GM19438 (cell line): ENCODE measurements at regions not wholly inside any gene's neighbourhood (a gene's known extent, or its start where the extent isn't known, plus 50 kb on each side); places are given as distances from the start of the nearest gene placed in this dataset.

Experiments used
- ATAC-seq: cut with Tn5 transposase; IDR thresholded peaks from one replicate; pipeline ENCODE4 v1.9.1; 2021; ENCODE audit warnings: low read depth; ENCODE audit not compliant: unreplicated experiment

DNA sequence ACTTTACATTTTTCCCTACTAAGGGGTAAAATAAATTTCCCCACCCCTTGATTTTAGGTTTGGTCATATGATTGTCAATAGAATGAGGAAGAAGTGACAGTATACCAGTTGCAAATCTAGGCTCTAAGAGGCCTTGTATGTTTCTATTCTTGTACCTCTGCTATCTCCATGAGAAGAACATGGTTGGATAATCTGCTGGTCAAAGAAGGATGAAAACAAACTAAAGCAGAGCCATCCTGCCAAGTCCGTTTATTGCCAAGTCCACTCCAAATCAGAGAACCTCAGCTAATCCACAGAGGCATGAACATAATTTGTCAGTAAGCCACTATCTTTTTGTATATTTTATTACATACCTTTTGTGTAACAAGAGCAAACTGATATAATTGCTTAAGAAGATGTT is 98.0 kb downstream of the CRPPA start:
- no peak for ATAC-seq

DNA sequence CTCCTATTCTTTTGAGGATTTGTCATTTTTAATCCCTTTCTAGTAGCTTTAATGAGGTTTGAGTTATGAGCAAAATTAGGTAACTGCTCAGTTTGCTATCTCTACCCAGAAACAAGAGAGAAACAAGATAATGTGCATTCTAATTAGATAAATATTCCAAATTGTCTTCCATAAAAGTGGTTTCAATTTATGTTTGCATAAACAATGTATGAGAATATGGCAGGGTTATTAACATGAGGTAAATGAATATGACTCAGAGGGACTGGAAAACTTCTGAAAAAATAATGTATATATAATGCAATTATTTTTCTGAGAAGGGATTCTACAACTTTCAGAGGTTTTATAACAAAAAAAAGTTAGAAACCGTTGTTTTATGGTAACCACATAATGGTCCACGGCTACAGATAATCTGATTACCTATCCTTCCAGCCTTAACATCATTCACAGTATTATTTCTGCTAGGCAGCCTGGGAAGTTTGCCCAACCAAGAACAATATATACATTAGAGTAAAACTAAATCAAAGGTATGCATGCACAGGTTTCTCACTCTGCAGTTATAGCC is 101.2 kb downstream of the CRPPA start:
- ATAC-seq, result no peak

DNA sequence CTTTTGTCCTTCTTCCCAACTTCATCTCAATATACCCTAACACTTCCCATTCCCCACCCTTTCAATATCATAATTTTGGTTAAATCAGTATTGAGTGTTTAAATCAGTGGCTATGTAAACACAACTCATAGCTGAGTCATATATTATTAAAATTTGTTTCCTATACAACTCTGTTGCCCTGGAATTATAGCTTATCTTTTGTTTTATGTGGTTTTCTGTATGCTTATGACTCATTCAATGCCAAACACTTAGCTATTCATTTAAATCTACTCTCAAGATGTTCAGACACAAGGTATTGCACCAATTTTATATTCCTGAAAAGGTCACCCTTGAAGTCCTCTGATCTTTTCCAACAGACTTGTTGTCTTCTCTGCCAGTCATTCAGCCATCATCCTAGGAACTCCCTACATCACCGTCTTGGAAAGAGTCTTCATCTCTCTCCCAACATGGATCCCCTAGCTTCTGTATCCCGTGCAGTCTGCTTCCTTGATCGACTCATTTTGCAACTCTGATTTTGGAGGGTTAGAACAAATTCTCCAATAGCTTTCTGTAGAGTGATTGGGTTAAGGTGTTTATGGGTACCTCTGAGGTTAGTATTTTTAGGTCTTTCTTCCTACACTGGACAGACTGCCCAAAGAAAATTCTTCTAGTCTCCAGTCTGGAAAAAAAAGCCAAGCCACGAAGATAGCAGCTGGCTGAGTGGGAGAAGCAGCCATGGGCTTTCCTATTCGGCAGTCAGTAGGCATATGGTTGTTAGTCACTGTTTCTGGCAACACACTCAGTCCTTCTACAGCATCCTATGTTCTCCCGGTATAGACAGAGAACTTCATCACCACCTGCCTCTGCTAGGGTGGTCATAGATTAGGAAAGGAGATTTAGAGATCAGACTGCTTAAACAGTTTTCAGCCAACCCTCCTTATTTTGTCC is 102.1 kb downstream of the CRPPA start:
- no peak for ATAC-seq

DNA sequence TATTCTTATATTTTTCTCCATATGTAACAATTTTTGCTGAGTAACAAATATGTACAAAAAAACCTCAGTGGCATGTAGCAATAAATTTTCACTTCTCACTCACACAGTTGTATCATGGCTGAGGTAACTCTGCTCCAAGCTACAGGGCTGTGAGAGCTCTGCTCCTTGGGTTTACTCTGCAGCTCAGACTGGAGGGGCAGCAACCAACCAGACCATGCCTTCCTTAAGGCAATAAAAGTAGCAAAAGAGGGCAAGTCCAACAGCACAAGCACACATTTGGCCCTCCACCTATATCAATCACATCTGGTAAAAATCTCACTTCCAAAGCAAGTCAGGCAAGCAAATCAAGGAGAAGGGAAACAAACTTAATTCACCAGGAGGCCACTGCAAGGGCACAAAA is 102.9 kb downstream of the CRPPA start:
- ATAC-seq, result no peak

DNA sequence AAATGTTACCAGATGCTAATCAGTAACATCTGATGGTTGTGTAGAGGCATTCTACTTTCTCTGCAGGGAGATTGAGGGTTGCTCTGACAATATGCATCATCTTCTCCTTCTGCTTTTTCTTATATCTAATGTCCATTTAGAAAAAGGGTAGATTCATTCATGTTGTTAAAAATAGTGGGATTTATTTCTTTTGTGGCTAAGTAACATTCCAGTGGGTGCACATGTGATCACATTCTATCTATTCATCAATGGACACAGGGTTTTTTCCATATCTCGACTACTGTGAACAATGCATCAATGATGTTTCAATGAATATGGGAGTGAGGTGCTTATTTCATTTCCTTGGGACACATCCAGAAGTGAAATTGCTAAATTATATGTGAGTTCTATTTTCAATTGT is 103.9 kb downstream of the CRPPA start:
- no peak for ATAC-seq

DNA sequence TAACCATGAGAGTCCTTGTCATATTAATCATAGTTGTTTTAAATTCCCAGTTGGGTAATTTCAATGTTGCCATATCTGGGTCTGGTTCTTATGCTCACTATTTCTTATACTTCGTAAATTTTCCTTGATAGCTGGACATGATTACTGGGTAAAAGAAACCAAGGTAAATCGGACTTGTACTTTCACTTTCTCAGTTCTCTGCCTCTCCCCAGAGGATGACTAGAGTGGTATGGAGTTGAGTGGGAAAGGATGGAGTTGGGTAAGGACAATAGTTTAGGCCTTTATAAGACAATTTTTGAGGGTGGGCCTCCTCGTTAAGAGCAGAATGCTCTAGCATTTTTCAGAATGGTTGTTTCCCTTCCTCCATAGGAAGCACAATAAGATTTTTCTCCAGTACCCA is 106.1 kb downstream of the CRPPA start:
- no peak for ATAC-seq

DNA sequence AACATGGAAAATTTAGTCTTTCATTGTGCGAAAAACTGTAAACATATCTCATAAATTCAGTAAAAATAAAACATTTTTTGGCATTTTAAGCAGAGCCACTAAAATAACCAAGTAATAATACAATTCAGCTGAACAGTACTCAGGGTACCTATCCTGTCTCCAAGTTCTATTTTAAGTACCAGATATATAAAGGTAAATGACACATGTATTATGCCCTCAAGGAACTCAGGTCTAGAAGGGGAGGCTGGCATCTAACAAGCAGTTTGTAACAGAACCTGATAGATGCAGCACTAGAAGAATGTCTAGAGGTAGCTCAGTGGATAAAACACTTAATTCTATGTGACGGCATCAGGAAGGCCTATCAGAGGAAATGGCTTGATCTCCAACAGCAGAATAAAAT is 112.2 kb downstream of the CRPPA start:
- no peak for ATAC-seq

DNA sequence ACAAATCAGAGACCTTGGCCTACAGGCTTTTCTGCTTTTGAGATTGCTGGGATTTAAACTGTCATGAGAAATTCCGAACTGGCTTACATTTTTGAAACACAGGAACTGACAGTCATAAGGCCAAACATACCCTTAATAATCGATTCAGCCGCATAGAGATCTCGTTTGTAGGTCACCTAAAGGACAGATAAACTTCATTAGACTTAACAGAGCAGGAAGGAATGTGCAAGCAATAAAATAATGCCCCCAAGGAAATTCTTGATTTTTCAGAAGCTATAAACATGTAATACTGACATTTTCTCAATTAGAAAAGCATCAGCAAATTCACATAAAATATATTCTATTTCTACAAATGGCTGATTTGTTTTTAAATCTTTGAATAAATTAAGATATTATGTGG is 120.0 kb downstream of the CRPPA start:
- no peak for ATAC-seq

DNA sequence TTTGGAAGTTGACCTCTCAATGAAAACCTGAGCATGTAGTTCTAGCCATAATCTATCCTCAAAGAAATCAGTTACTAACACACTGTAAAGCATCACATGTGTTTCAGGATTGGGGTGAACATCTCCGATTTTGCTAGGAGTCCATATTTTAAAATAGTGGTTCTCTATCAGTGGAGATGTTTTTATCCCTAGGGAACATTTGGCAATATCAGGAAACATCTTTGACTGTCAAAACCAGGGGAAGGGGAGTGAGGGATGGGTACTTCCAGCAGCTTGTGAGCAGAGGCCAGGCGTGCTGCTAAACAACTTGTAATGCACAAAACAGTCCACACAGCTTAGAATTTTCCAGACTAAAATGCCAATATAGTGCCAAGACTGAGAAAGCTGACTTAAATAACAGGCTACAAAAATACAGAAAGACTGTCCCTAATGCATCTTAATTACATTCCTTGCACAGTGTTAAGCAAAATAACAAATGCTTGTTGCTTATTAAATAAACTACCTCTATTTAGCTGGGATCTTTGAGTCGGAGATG is 120.9 kb downstream of the CRPPA start:
- ATAC-seq, result no peak

DNA sequence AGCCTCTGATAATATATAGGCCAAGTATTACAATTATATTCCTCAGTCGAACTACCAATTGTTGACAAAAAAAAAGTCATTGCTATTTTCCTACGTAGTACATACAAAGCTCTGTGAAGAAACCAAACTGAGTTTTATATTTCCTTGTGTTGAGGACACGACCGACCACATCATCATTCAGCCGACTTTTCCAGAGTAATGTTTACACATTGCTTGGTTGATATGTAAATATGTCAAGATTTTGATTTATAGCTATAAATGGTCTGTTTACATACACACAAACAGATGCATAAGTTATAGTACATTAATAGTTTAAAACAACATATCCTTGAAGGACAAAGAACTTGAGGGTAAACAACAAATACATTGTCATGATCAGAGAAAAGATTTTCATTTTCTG is 121.5 kb downstream of the CRPPA start:
- no peak for ATAC-seq

DNA sequence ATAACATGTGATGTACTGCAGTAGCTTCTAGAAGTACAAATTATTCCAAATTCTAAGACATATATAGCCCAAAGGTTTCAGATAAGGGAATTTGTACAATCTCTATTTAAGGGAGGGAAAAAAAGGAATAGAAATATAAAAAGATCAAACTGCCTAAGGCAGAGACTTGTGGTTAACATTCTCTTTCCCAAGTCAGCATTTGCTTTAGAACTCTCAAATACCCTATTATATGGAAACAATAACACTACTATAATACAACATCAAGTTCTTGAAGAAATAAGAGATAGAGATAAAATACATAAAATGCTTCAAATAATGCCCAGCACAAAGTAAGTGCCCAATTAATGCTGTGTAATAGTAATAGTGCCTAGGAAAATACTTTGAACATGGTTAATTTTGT is 123.1 kb downstream of the CRPPA start:
- no peak for ATAC-seq

DNA sequence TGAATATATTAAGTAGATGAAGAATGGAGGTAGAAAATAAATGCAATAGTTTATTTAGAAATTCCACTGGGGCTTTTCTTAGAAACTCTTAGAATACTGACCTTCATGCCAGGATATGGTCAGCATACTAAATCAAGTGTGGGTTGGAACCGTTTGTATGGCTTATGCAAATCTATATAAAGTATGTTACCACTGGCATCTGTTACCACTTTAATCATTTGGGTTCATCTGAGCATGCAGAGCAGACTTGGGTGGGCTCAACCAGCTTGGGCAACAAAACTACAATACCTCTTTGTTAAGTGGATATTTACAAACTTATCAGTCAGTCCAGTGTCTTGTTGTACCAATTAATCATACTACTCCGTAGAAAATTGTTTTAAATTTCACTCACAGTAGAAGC is 125.8 kb downstream of the CRPPA start:
- no peak for ATAC-seq

DNA sequence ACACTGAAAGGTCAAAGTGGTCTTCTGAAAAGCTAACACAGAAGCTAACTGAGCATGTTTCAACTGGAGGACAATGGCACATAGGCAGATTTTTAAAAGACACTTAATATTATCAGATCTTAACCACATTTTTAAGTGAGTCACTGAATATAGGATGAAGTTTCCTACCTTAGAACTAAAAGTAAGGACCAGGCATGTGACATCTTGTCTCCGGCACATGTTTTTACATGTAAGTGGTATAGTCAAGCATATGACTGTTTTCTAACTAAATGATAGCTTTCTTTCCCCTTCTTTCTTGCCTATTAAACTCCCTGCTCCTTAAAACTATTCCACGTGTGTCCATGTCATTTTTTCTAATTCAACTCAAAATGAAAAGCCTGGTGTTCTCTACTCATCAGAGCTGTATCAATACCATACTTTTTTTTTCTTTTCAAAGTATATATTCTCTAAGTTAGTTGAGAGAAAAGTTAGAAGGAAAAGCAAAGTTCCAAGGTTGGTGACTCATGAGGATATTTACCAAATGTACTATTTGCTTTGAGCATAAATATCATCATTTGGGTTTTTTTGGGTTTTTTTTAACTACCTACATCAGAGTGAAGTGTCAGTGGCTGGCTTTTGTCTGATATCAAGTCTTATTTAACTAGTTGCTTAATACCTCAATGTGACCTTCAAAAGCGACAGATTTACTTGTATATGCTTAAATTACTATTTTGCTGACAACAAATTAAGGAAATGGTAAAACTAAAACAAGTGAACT is 127.5 kb downstream of the CRPPA start:
- ATAC-seq, result no peak

DNA sequence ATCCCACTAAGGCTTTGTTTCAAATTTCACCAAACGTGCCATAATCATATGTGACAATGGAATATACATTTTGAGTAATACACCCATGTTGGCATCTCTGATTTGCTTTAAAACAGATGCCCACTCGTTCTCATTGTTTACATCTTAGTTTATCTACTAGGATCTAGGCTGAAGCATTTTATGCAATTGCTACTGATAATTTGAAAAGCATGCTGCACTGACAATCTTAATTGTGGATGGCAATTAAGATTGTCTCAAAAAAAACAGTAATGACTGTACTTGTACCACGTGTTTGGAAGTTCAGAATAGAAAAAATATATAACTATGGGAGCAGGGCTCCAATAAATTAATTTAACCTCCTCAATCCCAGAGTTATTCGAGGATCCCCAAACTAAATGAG is 136.8 kb downstream of the CRPPA start:
- ATAC-seq, result no peak

DNA sequence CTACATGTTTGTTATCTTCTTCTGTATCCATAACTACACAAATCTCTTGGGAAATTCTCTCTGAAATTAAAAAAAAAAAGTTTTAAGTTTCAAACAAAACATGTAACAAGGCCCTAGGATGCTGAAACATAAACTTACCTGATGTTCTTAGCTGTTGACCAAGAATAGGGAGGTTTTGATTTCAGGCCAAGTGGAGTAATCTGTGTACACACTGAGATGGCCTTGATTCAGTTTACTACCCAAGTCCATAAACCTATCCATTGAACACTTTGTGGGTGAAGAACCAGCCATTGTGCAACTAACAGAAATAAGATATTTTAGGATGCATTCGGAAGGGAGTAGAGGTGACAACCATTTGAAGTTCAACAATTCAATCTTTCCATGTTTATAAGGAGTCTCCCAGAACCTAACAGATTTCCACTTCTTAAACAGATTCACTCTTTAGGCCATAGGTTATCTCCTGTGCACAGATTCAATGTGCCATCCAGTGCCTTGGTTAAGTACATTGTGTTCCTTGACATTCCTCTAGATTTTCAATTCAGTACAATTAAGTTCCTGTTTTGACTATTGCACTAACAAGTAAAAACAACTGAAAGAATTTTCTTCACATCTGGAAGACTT is 143.1 kb downstream of the CRPPA start:
- no peak for ATAC-seq

DNA sequence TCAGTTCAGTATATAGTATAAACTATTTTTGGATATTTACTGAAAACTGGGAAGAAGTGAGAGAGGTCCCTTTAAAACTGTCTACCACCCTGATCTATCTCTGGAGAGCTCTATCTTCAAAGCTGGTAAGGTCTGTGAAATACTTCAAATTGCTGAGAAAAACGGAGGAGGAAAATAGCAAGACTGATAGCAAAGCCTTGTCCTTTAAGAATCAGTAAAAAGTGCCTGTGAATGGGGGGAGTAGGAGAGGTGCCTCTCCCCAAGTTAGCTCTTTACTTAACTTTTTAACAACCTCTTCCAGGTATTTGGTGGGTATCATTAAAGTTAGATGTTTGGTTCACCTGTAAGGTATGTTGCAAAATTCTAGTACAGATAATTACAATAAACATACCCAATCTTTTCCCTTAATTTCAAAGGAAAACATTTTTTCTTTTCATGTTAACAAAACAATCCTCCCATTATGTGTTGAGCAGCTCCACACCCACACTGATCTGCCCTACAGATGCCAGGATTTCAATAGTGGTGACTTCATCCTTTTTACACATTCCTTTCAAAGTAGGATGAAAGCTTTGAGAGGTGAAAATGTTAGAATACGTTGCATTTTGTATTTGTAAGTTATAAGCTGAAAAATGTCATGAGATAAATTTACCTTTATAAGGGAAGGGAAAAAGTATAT is 149.2 kb downstream of the CRPPA start:
- no peak for ATAC-seq

DNA sequence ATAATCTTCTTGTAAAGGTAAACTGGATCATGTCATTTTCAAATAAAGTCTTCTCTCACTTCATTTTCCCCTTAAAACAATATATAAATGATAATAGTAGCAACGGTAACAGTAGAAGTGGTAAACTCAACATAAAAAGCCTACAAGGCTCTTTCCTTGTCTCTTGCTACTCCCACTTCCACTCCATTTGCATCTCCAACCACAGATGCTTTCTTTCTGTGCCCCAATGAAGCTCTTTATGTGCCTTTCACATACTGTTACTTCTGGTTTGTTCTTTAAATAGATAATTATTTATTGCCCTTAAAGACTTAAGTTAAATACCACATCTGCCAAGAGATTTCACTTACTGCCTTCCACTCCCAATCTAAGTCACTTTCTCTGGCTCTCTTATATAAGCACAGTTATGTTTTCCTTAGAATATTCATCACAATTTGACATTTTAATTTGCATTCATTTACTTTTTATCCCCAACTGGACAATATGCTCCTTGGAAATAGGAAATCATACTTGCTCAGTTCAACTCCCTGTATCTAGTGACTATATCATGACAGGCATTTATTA is 149.9 kb downstream of the CRPPA start:
- ATAC-seq, result no peak

DNA sequence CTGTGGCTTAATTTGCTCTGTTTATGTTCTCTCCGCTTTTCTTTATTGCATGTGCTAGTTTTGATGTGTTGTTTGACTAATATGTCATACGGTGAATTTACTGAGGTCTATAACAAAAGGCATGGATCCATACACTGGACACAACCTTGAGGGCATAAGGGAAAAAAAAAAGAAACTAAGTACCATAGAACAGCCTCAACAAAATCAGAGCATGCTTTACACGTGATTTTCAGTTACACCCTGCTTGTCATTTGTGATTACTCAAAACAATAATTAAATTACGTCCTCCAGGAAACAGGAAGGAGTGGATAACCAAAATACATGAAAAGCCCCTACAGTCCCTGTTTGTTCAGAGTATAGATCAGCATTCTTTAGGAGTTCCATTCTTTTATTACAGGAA is 150.5 kb downstream of the CRPPA start:
- no peak for ATAC-seq

DNA sequence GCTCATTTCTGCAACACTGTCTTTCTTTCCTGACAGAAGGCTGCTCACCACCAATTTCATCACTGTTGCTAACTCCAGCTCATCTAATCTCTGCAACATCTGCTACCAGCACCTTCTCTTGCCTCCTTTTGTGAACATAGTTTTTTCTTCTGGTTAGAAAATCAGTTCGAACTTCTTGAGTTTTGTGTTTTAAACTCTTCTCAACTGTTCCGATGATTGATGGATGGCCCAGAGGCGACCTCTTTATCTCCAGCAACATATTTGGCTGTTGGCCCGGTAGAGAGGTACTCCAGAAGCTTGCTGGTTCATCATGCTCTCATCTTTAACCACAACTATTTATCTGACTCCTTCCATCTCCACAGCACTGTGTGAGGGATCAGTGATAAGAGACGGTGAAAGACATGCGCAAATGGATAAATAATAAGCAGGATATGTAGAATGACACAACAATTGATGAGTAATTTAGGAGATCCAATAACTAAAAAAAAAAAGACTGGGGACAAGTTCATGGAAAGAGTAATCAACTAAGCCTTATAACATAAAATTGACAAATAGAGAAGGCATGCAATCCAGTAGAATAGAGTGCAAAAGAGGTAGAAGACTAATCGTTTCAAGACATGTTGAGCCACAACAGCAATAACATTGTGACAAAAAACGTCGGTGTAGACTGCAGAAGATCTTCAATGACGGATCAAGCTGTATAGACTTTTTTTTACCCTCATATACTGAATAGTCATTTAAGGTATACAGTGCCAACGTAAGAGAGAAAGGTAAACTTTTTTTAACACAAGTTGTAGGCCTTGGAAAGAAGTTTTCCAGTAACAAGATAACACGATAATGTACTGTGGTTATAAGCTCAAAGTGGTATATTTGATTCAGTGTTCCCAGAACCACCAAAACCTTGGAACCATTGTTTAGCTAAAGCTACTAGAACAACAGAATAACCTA is 152.2 kb downstream of the CRPPA start:
- no peak for ATAC-seq
